HG02840 (cell line): ENCODE measurements at regions not wholly inside any gene's neighbourhood (a gene's known extent, or its start where the extent isn't known, plus 50 kb on each side); places are given as distances from the start of the nearest gene placed in this dataset.

ENCODE experiments used
- ATAC-seq: cut with Tn5 transposase; IDR thresholded peaks from one replicate; pipeline ENCODE4 v1.9.1; 2021; ENCODE audit warnings: mild to moderate bottlenecking, moderate library complexity, moderate number of reproducible peaks; ENCODE audit not compliant: unreplicated experiment, low FRiP score

DNA sequence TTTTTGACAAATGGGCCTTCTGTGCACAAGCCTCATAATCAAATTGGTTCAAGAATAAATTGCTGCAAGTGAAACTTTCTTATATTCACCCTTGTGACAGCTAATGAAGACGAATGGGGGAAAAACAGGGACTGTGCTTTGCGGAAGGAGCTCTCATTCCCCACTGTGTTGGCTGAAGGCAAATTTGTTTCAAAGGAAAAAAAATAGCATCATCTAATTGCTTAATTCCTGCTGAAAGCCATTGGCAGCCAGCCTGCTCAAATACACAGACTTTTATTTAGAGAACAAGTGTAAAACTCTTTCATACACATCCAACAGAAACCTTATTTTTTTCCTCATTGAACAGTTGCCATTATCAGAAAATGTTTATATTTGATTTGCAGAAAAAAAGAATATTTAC, 172.3 kb downstream of the ARL6IP6 start:
- no peak for ATAC-seq

DNA sequence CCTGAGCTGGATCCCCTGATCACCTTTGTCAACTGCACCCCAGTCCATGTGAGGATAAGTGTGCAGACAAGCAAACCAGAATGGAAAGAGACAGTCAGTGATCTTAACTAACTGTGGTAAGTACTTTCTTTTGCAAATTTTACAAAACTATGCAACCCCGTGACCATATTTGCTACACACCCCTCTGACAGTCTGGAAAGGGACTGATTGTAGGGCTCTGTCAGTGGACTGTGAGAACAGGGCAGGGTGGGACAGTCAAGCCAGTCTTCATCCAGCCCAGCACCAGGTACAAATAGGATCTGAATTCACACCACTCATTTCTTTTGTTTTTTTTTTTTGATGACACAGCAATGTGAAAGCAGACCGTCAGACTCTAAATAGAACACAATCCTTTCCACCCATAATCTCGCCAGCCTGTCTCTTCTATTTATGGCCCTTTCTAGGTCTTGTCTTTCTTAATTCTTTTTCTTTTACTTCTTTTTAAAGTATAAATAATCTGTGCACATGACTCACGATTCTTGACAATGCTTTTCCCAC, 165.6 kb downstream of the ARL6IP6 start:
- ATAC-seq = no peak

GRCh38 chr2:152881527-152881926, 163.1 kb downstream of the ARL6IP6 start:
- no peak for ATAC-seq

GRCh38 chr2:152879275-152879674, 160.9 kb downstream of the ARL6IP6 start:
- ATAC-seq = no peak

DNA sequence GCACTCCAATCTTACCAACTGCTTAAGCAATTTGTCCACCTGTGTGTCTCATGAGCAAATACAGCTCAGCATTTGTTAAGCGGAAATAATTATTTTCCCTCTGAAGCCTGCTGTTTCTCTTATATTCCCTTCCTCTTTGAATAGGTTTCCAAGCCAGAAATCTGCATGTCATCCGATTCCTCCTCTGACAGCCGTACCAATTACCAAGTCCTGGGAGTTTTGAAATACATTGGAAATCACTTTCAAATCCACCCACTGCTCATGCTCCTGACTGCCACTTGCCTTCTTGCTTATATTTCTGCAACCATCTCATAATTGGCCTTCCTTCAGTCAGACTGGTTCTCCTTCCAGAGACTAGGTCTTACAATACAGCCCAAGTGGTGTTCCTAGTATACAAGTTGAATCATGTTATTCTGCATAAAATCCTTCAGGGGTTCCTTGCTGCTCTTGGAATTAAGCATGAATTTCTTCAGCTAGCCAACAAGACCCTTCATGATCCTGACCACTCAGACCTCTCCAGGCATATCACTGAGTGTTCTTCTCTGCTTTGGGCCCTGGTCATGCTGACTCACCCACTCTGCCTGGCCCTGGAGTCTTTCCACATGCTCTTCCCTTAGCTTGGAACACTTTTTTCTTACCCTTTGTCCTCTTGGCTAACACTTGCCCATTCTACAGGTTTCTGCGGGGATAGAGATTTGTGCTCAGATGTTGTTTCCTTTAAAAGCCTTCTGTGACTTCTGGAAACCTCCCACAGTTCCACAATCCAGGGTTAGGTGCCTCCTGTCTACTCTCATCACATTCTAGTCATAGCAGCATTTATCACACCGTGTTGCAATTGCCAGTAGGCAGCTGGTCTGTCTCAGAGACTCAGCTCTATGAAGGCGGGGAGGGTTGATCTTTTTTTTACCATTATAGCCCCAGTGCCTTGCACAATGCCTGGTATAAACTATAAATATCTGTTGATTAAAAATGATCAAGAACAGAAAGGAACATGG, 157.6 kb downstream of the ARL6IP6 start:
- no peak for ATAC-seq

GRCh38 chr2:152874955-152875354, 156.5 kb downstream of the ARL6IP6 start:
- no peak for ATAC-seq

GRCh38 chr2:152870239-152870638, 151.8 kb downstream of the ARL6IP6 start:
- no peak for ATAC-seq

DNA sequence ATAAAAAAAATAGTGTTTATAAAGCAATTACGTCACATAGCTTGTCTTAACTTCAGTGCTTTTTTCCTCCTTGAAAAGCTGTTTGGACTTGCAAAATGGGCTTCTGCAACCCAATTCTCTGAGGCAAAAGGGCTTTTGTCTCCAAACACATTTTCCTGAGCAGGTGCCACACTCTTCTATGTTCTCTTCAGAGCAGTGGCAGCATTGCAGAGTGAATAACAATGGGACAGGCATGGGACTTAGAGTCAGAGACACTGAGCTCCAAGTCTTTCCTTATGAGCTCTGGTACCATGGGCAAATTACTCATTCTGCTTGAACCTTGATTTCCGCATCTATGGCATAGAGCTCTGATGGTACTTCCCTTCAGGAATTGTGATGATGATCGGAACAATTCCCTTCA, 149.0 kb downstream of the ARL6IP6 start:
- no peak for ATAC-seq

DNA sequence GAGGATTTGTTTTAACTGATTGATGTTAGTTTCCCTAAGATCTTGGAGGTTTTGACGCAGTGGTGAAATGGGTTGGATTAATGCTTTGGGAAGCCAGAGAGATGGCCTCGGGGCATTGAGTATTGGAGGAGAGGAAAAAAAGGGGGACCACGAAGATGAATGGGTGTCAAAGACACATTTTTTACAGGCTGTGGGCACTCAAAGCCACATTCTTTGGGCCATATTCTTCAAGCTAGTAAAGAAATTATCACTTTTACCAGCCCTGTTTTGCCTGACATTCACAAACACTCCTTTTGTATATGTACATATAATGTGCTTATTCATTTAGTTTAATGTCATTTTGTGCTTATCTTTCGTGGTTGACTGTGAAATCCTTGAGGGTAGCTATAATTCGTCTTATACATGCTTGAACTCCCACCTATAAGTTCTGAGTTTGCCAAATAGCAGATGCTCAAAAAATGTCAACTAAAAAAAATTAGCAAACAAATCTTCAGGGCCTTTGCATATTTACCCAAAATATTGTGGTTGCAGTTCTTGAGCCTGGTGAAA, 146.3 kb downstream of the ARL6IP6 start:
- ATAC-seq = no peak

GRCh38 chr2:152863826-152864225, 145.4 kb downstream of the ARL6IP6 start:
- ATAC-seq = no peak

- no peak for ATAC-seq
Observed at GRCh38 chr2:152861349-152861942, 143.0 kb downstream of the ARL6IP6 start.

GRCh38 chr2:152858594-152859265, 140.3 kb downstream of the ARL6IP6 start:
- ATAC-seq = no peak

GRCh38 chr2:152846697-152847470, 128.5 kb downstream of the ARL6IP6 start:
- ATAC-seq = no peak

- no peak for ATAC-seq
Observed at GRCh38 chr2:152835674-152836073, 117.3 kb downstream of the ARL6IP6 start.

GRCh38 chr2:152827944-152828343, 109.5 kb downstream of the ARL6IP6 start:
- ATAC-seq = no peak

DNA sequence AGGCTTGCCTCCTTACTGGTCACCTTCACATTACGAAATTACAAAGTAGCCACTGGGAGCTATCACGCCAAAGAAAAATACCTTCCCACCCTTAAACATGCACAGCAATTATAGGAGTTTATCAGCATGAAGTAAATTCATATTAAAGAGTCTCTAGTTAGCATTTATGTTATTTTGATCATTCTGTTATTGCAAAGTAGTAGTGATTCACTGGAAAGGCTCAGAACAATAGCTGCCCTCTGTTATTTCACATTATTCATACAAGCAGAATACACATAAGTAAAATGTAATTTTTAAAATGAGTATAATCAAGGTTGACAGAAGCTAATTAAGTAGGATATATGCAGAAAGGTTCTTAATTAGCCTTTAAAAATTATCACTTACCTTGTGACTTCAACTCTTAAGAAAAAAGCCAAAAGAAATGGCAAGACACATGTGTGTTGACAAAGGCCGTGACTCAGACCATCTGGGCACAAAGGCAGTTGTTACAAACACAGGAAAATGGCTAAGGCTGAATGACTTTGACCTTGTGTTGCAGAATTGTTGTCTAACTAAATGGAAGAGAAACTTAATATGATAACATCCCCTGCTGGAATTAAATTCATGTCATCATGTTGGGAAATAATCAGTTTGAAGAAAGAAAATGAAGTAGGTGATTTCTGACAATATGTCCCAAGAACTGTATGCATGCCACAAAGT, 108.3 kb downstream of the ARL6IP6 start:
- ATAC-seq = no peak

GRCh38 chr2:152825834-152826233, 107.4 kb downstream of the ARL6IP6 start:
- ATAC-seq = no peak

GRCh38 chr2:152823905-152824304, 105.5 kb downstream of the ARL6IP6 start:
- ATAC-seq = no peak

DNA sequence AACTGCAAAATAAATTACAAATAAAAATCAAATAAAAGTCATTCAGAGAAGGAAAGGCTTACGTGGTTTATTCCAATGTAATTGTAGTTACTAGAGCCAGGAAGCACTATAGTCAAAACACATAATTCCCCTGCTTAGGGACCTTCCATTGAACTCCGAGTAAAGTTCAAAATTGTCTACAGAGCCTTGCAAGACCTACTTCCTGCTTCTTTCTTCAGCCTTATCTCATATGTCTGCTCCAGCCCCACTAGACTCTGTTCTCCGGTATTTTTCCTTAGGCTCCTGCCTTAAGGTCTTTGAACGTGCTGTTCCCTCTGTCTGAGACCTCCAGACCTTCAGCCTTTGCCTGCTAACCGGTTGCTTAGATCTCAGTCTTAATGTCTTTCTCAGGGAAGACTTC, 104.3 kb downstream of the ARL6IP6 start:
- ATAC-seq = no peak
